DOHH2 (cell line): ENCODE measurements at regions not wholly inside any gene's neighbourhood (a gene's known extent, or its start where the extent isn't known, plus 50 kb on each side); places are given as distances from the start of the nearest gene placed in this dataset.

Experiments used
- H3F3A ChIP-seq: fragments of 200-600 bp; sonication (generic), shearing (Covaris generic); 2 replicates; pipeline ENCODE4 v1.6.0; 2016; ENCODE audit warnings: antibody characterized with exemption, mild to moderate bottlenecking; ENCODE audit not compliant: control insufficient read depth, insufficient read depth
- H3K27ac ChIP-seq: fragments of 200-600 bp; sonication (generic); 2 replicates; pipeline ENCODE4 v1.5.1; 2014; ENCODE audit warnings: low read depth, mild to moderate bottlenecking, low read length, moderate library complexity
- H3K27me3 ChIP-seq: fragments of 200-600 bp; sonication (generic); 2 replicates; pipeline ENCODE4 v1.6.1; 2014; ENCODE audit warnings: mild to moderate bottlenecking, low read length, mixed read lengths; ENCODE audit not compliant: control insufficient read depth
- H3K36me3 ChIP-seq: fragments of 200-600 bp; sonication (generic); 2 replicates; pipeline ENCODE4 v1.6.1; 2014; ENCODE audit warnings: mild to moderate bottlenecking, low read length, moderate library complexity, mixed read lengths; ENCODE audit not compliant: control insufficient read depth
- H3K4me1 ChIP-seq: fragments of 200-600 bp; sonication (generic); 2 replicates; pipeline ENCODE4 v1.6.1; 2014; ENCODE audit warnings: mild to moderate bottlenecking, low read length, mixed read lengths; ENCODE audit not compliant: control insufficient read depth
- H3K4me2 ChIP-seq: fragments of 200-600 bp; sonication (generic); 2 replicates; pipeline ENCODE4 v1.6.0; 2014; ENCODE audit warnings: mild to moderate bottlenecking, low read length, moderate library complexity
- H3K4me3 ChIP-seq: fragments of 200-600 bp; sonication (generic); 2 replicates; pipeline ENCODE4 v1.5.1; 2014; ENCODE audit warnings: mild to moderate bottlenecking, low read length, mixed read lengths
- H3K79me2 ChIP-seq: fragments of 200-600 bp; sonication (generic); 2 replicates; pipeline ENCODE4 v1.6.1; 2014; ENCODE audit warnings: mild to moderate bottlenecking, low read length, mixed read lengths; ENCODE audit not compliant: control insufficient read depth
- H3K9me2 ChIP-seq: fragments of 200-600 bp; sonication (generic); replicated peaks from 2 replicates; pipeline ENCODE4 v1.6.1; 2014; ENCODE audit warnings: mild to moderate bottlenecking, low read length, mixed read lengths; ENCODE audit not compliant: control insufficient read depth
- H3K9me3 ChIP-seq: fragments of 200-600 bp; sonication (generic); 2 replicates; pipeline ENCODE4 v1.6.1; 2014; ENCODE audit warnings: antibody characterized with exemption, low read length, mixed read lengths; ENCODE audit not compliant: control insufficient read depth, insufficient read depth
- H4K20me1 ChIP-seq: fragments of 200-600 bp; sonication (generic); 2 replicates; pipeline ENCODE4 v1.6.0; 2014; ENCODE audit warnings: low read depth, mild to moderate bottlenecking, antibody characterized with exemption, low read length, moderate library complexity; ENCODE audit not compliant: control insufficient read depth, insufficient read depth
- CTCF ChIP-seq: fragments of 200-600 bp; sonication (generic); IDR thresholded peaks from one replicate; pipeline ENCODE4 v1.5.1; 2014; ENCODE audit warnings: antibody characterized with exemption, mild to moderate bottlenecking, low read depth, low read length; ENCODE audit not compliant: poor library complexity, severe bottlenecking
- EZH2phosphoT487 ChIP-seq: fragments of 200-600 bp; sonication (generic); IDR thresholded peaks from 2 replicates; pipeline ENCODE4 v1.6.1; 2017; ENCODE audit warnings: borderline replicate concordance, mild to moderate bottlenecking, antibody characterized with exemption, low read length, moderate library complexity, mixed read lengths

DNA sequence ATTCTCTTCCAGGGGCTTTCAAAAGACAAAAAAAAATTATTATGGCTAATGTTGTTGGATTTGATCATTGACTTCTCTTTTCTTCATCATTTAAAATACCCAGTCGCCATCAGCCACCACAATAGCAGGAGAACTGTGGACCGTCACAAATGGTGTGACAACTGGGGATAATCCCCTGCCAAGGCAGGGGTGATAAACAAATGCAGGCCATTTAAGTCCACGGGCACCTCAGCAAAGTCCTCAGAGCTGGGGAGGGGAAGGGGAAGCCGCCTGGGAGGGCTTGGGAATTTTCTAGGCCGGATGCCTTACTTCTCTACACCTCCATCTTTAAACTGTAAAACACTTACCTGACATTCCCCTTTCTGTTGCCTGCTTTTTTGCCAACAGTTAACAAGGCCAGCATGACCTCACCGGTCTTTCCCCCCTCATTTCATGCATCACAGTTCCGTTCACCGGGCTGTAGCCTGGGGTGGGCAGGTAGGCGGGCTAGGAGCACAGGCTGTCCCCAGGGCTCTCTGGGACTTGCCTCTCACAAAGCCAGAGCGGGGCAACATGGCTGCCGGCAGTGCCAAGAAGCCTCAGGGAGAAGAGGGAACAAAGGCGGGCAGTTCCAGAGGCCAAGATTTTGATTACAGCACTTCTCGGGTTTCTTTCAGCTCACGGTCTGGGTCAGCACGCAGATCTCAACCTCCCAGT is 820.4 kb downstream of the BCL11A start:
- H4K20me1 ChIP-seq, result no peaks in the 10 kb centered on the region
- H3K9me2 ChIP-seq, result no peaks in the 10 kb centered on the region
- no peaks in the 10 kb centered on the region for H3K4me1 ChIP-seq
- H3K4me2 ChIP-seq, result no peak overlapping the region
- H3K27ac ChIP-seq, result no peak overlapping the region
- H3K9me3 ChIP-seq, result no peaks in the 10 kb centered on the region
- H3K4me3 ChIP-seq, result no peak overlapping the region
- no peaks in the 10 kb centered on the region for H3K27me3 ChIP-seq
- TF ChIP-seq EZH2phosphoT487 (no peak), CTCF (no peak)
- no peaks in the 10 kb centered on the region for H3K79me2 ChIP-seq
- H3K36me3 ChIP-seq, result no peaks in the 10 kb centered on the region
- no peaks in the 10 kb centered on the region for H3F3A ChIP-seq

GRCh38 chr2:59727121-59727590 is 826.3 kb downstream of the BCL11A start:
- no peaks in the 10 kb centered on the region for H3K79me2 ChIP-seq
- H3K36me3 ChIP-seq, result no peaks in the 10 kb centered on the region
- no peak overlapping the region for H3K4me2 ChIP-seq
- H3K4me3 ChIP-seq, result no peak overlapping the region
- peaks cover 23% of the 10 kb centered on the region for H3K4me1 ChIP-seq
- no peak overlapping the region for H3K27ac ChIP-seq
- no peaks in the 10 kb centered on the region for H3K9me2 ChIP-seq
- H3F3A ChIP-seq, result no peaks in the 10 kb centered on the region
- no peaks in the 10 kb centered on the region for H4K20me1 ChIP-seq
- TF ChIP-seq EZH2phosphoT487, result no peak
- TF ChIP-seq CTCF, result no peak
- no peaks in the 10 kb centered on the region for H3K27me3 ChIP-seq
- H3K9me3 ChIP-seq, result no peaks in the 10 kb centered on the region

GRCh38 chr2:59726228-59727120 is 827.0 kb downstream of the BCL11A start:
- TF ChIP-seq EZH2phosphoT487, result no peak
- no peak for TF ChIP-seq CTCF
- Histone ChIP-seq H3K27ac (peak overlapping the region; percentile 25; the same call in 1 of the 2 replicates), H3K36me3 (no peaks in the 10 kb centered on the region), H3K27me3 (no peaks in the 10 kb centered on the region), H3K4me3 (peak overlapping the region; percentile 36; the same call in 1 of the 2 replicates), H3K4me1 (peaks cover 23% of the 10 kb centered on the region), H3K9me2 (no peaks in the 10 kb centered on the region), H3K9me3 (no peaks in the 10 kb centered on the region), H4K20me1 (no peaks in the 10 kb centered on the region), H3K4me2 (peak overlapping the region; percentile 57), H3K79me2 (no peaks in the 10 kb centered on the region), H3F3A (no peaks in the 10 kb centered on the region)
